Suppressor macrophage treated with lipopolysaccharide for 4 hours (primary cell): ENCODE measurements at regions not wholly inside any gene's neighbourhood (a gene's known extent, or its start where the extent isn't known, plus 50 kb on each side); places are given as distances from the start of the nearest gene placed in this dataset.
A peak's percentile ranks its signal among the peaks of the same experiment; 100 is the strongest.

Experiments
- DNase-seq: peaks from one replicate; pipeline ENCODE4 v3.0.0-alpha.2; 2020

DNA sequence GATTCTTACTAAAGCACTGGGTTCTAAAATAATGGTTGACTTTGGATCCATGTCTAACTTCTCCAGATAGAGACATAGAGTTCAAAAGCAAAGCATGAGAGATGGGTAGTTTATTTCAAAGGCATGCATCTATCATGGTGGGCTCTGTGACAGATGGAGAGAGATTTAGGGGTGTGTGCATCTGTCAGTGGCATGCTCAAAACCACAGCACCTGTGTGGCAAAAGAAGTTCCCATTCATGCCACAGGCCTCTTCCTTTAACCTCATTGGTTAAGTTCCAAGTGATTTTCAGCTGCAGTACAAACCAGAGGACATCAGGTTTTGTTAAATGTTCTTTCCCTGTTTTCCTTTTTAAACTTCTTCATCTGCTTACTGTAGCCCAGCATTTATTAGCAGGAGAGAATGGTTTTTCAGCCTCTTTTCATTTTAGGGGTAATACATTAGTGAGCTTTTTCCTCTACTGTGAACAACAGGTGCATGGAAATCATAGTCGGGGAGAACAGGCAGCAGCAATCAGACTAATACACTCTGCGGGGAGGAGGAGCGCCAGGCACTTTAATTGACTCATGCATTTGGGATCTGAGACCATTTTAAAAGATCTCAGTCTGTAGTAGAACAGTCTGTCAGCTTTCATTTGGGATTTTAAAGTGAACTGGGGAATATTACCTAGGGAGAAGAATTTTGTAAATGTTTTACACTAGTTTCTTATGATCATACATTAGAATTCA lies 52.4 kb upstream of the UPP2 start:
- DNase-seq = no peak

- DNase-seq = no peak
Measured at GRCh38 chr2:158048327-158048726, 53.3 kb upstream of the UPP2 start.

GRCh38 chr2:158047156-158047611 lies 54.5 kb upstream of the UPP2 start:
- no peak for DNase-seq

DNA sequence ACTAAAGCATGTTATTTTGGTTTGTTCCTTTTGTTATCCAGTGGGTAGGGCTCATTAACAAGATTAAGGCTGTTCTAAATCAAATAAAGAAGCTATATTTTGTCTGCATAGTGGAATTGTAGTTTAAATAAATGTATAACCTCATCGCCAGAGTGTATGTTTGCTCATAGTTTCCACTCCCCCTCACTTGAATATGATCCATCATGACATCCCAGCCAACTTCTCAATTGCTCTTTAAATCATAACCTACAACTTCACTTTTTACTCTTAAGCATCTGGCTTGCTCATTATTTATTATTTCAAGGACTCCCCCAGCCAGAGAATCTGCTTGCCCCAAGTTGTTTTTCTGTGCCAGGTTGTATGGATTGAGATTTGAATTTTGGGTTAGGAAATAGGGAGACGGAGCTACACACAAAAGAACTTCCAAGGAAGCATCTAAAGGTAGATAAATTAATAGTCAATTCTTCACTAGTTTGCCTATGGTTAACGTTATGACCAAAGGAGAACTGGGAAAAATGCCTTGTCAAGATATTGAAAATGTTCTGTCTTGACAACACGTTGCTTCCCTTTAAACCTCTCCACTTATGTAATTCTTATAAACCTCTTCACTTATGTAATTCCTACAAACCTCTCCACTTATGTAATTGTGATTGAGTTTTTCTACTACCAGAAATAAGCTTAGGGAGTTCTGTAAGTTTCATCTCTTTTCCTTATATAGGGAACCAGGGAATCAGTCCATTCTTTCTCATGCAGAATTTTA lies 55.4 kb upstream of the UPP2 start:
- no peak for DNase-seq

DNA sequence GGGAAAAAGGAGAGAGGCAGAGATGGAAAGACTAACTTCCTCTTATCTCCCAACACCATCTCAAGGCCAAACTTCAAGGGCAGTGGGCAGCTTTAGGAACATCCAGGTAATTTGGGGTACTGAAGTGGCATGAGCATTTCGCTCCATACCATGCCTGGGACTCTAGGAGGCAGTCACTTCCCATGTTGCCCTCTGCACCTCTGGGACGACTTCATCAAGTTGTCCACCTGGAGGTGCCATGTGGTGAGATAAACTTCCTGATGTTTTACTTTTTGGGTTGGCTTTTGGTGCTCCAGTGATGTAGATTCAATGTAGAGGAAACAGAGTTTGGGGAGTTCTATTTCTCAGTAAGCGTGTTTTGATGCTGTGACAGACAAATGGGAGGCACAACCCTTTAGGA lies 56.3 kb upstream of the UPP2 start:
- DNase-seq = no peak

DNA sequence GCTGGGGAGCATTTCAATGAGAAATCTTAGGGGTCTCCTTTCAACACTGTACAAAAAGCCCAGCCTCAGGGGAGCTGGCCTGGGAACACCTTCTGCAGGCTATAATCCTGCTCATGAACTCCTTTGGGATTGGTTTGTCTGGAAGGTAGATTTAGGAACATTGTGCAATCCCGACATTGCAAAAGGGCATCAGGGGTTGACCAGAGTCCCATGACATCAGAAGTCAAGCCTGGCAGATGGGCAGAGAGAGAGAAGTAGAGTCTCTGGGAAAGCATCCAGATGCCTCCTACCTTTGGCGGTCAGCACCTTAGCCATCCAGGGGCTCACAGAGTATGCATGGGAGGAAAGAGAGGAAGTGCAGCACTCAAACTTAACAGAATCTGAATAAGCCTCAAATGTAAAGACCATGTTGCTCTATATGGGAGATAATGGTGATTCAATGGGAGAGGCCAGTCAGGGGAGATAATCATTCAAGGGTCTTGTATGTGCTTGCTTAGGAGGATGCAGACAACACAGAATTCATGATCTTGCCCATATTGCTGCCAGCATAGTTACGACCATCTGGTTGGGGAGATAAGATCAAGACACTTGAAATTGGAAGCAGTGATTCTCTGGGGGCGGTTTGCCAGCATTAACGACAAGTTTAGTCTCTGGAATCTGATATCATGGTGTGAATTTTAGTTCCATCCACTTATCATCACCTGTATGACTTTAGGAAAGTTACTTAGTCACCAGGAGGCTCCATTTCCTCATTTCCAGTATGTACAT lies 58.3 kb upstream of the UPP2 start:
- no peak for DNase-seq

DNA sequence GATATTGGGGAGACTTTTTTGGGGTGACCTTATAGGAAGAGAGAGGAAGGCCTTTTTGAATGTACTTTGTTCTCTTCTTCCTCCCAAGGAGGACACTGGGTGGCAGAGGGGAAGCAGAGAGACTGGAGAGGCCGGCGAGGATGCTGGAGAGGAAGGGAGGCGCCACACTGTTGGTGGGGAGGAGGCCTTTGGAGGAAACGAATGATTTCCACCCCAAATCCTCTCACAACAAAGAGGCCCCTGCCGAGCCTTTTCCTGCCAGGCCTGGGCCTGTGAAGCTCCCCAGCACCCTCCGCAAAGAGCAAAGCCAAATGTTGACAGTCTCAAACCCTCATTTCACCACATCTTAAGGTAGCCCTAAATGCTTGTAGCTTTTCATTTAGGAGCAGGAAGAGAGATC lies 59.0 kb upstream of the UPP2 start:
- no peak for DNase-seq

- DNase-seq = no peak
Measured at GRCh38 chr2:158042245-158042644, 59.4 kb upstream of the UPP2 start.

DNA sequence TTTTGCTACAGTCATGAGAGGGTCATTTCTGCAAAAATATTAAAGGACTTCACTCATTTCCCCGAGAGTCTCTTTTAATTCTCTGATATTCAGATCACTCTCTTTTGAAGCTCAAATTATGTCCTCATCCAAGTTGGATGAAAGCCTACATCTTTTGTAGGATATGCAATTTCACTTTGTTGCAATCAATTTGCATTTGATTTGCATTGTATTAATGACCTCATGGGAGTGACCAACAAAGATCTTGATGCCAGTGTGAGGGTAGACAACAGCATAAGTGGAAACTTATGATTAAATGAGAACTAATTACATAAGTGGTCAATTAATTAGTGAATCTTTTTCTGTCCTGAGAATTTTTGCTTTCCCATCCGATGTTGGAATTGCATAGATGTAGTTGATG lies 60.3 kb upstream of the UPP2 start:
- DNase-seq = no peak

DNA sequence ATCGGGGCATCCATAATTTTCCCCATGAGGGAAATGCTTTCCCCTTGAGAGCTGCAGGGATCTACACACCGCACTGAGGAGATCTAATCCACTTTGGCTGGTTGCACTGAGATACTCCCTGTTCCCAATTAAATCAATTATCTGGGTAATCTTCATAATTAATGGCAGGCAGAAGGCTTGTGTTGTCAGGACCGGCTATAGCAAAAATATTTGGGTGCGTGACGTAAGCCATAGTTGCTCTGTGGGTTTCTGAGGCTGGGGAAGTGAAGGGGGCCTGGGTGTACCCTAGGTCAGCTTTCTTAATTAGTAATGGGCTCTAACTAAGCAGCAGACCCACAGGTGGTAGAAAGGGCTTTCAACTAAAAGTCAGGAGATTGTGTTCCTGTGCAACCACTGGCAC lies 62.8 kb upstream of the UPP2 start:
- no peak for DNase-seq

- peak; percentile 52 for DNase-seq
Measured at GRCh38 chr2:158034198-158034866, 67.3 kb upstream of the UPP2 start.

- no peak for DNase-seq
Measured at GRCh38 chr2:158031371-158031770, 70.3 kb upstream of the UPP2 start.

DNA sequence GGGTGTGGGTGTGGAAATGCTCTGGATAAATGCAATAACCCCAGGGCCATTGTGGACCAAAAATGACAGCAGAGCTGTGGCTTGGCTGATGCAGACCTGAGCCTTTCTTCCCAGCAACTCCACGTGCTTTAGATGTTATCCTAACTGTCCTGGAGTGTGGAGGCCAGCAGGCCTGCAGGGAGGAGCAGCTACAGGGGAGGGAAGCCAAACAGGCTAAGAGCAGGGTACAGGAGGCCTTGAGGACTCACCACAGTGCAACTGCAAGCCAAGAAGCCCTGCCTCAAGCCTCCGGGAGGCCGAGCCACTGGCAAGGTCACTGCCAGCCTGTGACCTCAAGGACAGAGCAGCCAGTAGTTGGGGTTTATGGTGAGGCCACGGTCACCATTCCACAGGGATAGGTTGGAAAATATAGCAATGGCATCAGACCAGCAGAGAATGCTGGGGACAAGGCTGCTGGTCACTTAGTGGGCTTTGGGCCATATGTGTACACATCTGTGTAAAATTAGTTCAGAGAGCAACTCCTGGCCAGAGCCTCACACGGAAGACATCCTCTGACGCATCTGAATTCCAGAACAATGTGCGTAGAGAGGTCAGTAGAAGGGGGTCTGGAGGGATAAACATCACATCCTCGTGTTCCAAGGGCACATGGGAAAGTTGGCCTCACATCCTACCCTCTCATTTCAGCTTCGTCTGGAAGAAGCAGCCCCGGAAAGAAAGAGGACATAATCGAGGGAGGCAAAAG lies 76.2 kb upstream of the UPP2 start:
- no peak for DNase-seq

DNA sequence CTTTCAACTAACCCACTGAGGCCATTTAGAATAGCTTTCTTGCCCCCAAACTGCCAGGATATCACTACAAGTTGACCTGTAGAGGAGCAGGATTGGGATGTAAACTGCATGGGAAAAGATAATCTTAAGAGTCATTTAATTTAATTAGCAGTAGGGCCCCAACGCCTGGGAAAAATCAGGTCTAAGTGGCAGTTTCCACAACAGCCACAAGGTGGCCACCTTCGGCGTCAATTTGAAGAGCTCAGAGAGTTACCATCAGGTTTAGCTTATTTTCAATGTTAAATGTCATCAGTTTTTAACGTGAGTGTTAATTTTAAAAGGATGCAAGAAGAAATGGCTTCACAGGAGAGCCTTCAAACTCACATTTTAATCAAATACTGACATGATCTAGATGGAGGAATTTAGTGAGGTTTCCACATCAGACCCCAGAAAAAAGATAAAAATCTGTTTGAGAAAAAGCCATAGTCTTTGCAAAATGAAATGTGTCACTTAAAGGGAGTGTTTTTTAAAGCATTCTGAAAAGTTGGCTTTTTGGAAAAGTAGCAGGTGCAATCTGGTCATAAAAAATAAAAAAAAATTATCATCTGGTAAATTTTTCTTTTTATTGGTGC lies 77.3 kb upstream of the UPP2 start:
- peak; percentile 66 for DNase-seq

- no peak for DNase-seq
Measured at GRCh38 chr2:158022888-158023287, 78.8 kb upstream of the UPP2 start.

GRCh38 chr2:158021226-158021625 lies 80.5 kb upstream of the UPP2 start:
- no peak for DNase-seq

- DNase-seq = no peak
Measured at GRCh38 chr2:158015428-158016076, 86.1 kb upstream of the UPP2 start.

- DNase-seq = no peak
Measured at GRCh38 chr2:158013891-158014290, 87.8 kb upstream of the UPP2 start.

DNA sequence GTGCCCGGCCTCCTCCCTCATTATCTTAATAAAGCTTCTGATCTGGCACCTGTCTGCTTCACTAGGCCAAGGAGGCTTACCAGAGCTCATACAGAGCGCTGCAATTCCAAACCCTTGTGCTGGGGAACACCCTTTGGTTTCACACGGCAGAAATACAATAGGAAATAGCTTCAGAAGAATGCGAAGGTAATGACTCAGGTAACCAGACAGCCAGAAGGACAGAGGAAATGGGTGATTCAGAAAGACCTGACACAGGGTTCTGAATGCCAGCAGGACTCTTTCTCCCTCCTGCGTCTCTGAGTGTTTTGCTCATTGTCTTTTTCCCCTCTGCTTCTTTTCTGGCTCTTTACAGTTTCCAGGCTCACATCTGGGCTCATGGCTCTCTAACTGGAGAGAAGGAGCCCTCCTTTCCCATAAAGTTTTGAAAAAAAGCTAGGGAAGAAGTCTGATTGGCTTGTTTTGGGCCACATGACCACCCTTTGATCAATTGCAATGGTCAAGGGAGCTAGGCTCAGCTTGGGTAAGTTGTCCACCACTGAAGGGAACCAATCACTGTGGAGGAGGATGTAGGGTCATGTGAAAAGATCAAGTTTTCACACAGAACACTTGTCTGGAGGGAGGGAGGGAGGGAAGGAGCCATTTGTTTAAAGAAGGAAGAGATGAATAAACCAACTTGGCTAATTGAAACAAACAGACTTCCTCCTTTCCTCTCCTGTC lies 90.5 kb upstream of the UPP2 start:
- DNase-seq = no peak

DNA sequence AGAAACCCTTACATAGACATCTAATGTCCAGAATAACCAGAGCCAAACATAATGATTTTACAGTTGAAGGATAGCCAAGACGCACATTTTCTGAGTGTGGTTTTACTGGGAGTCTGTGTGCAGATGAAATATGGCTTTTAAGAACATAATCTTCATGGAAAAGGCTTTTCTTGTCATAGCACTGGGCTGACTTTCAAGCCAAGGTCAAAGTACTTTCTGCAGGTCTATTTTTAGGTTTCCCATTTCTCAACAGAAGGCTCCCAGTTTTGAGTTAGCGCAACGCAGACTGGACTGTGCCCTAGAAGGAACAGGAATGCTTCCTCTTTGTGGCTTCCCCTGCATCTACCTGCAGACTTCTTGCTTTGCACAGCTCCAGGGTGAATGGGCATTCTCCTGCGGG lies 92.3 kb upstream of the UPP2 start:
- DNase-seq = no peak
